K562 (cell line): ENCODE measurements at regions not wholly inside any gene's neighbourhood (a gene's known extent, or its start where the extent isn't known, plus 50 kb on each side); places are given as distances from the start of the nearest gene placed in this dataset.

Experiments
- KDM4B ChIP-seq, 2 experiments: fragments of 450-650 bp in 1 of 2; sonication (generic) in 1 of 2; IDR thresholded peaks; 2 replicates each; pipeline ENCODE4 v1.6.1; 2016 to 2017; ENCODE audit warnings: borderline replicate concordance in 2 of 2, antibody characterized with exemption in 1 of 2, low read depth in 1 of 2, mild to moderate bottlenecking in 1 of 2
- NR2C2 ChIP-seq, 2 experiments: fragments of 200-800 bp in 1 of 2; sonication (Bioruptor generic) in 1 of 2; sonication (generic) in 1 of 2; formaldehyde crosslinking in 1 of 2; IDR thresholded peaks; 2 replicates each; pipeline versions ENCODE4 v1.6.1 to v1.8.0; 2016 to 2022; ENCODE audit warnings: mild to moderate bottlenecking in 1 of 2, missing compliant biosample characterization in 1 of 2, missing genetic modification characterization in 1 of 2, missing genetic modification reagents in 1 of 2
- RFX1 ChIP-seq: fragments of 450-650 bp; IDR thresholded peaks from 2 replicates; pipeline ENCODE4 v1.6.1; 2016; ENCODE audit warnings: mild to moderate bottlenecking, moderate library complexity
- TF ChIP-seq, protein P1 (sequence below), 3 experiments: IDR thresholded peaks in 2 of 3; conservative IDR thresholded peaks in 1 of 3; 2 replicates each; pipeline ENCODE4 v1.5.1; 2011 to 2012; ENCODE audit warnings: low read length in 3 of 3, mild to moderate bottlenecking in 3 of 3, control low read depth in 2 of 3, improper control_type of control experiment in 1 of 3, inconsistent platforms in 1 of 3, low read depth in 1 of 3, mixed read lengths in 1 of 3, moderate library complexity in 1 of 3; ENCODE audit not compliant: insufficient read depth in 2 of 3

- TF ChIP-seq KDM4B (IDR thresholded peaks at IDR 0.05; ENCODE audit: borderline replicate concordance in 2 of 2, low read depth in 1 of 2) (no peak), RFX1 (no peak), NR2C2 (CRISPR knock-in tag; IDR thresholded peaks at IDR 0.05) (no peak), NR2C2 (tag; IDR thresholded peaks at IDR 0.05) (no peak)
- TF ChIP-seq, protein P1, sequence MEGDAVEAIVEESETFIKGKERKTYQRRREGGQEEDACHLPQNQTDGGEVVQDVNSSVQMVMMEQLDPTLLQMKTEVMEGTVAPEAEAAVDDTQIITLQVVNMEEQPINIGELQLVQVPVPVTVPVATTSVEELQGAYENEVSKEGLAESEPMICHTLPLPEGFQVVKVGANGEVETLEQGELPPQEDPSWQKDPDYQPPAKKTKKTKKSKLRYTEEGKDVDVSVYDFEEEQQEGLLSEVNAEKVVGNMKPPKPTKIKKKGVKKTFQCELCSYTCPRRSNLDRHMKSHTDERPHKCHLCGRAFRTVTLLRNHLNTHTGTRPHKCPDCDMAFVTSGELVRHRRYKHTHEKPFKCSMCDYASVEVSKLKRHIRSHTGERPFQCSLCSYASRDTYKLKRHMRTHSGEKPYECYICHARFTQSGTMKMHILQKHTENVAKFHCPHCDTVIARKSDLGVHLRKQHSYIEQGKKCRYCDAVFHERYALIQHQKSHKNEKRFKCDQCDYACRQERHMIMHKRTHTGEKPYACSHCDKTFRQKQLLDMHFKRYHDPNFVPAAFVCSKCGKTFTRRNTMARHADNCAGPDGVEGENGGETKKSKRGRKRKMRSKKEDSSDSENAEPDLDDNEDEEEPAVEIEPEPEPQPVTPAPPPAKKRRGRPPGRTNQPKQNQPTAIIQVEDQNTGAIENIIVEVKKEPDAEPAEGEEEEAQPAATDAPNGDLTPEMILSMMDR (IDR thresholded peaks at IDR 0.05 in 2 of 3, conservative IDR thresholded peaks at IDR 0.05 in 1 of 3; ENCODE audit: insufficient read depth in 2 of 3, low read depth in 1 of 3, low read length in 3 of 3): no peak
Observed at GRCh38 chr14:61623927-61624326, 71.4 kb upstream of the HIF1A start.
